Left lung (tissue), 4 donors: ENCODE measurements at regions not wholly inside any gene's neighbourhood (a gene's known extent, or its start where the extent isn't known, plus 50 kb on each side); places are given as distances from the start of the nearest gene placed in this dataset.

Source experiments
- ATAC-seq: fragments of 200-7000 bp; cut with Tn5 transposase; one replicate; pipeline ENCODE4 v1.9.1; 2020; ENCODE audit warnings: moderate library complexity
- DNase-seq, 4 donors: peaks; one replicate each; pipeline ENCODE4 v3.0.0-alpha.2; 2013 to 2020
- H3K27ac ChIP-seq, 2 donors: fragments of 200-600 bp; sonication (generic) in 1 of 2; one replicate each; pipeline versions ENCODE4 v1.5.0 to v1.8.0; 2020 to 2021
- H3K27me3 ChIP-seq, 2 donors: fragments of 200-600 bp; sonication (generic) in 1 of 2; one replicate each; pipeline versions ENCODE4 v1.5.0 to v1.8.0; 2020 to 2021
- H3K36me3 ChIP-seq, 2 donors: fragments of 200-600 bp; sonication (generic) in 1 of 2; one replicate each; pipeline versions ENCODE4 v1.5.0 to v1.8.0; 2020 to 2021
- H3K4me1 ChIP-seq, 2 donors: fragments of 200-600 bp; one replicate each; pipeline ENCODE4 v1.8.0; 2021
- H3K4me3 ChIP-seq, 2 donors: fragments of 200-600 bp; sonication (generic) in 1 of 2; one replicate each; pipeline versions ENCODE4 v1.5.0 to v1.8.0; 2020 to 2021; ENCODE audit warnings: mild to moderate bottlenecking in 1 of 2
- H3K9me3 ChIP-seq, 2 donors: fragments of 200-600 bp; sonication (generic) in 1 of 2; one replicate each; pipeline versions ENCODE4 v1.5.0 to v1.8.0; 2020 to 2021
- CTCF ChIP-seq, 2 donors: fragments of 200-600 bp; sonication (generic) in 1 of 2; IDR thresholded peaks; one replicate each; pipeline versions ENCODE4 v1.5.0 to v1.8.0; 2021; ENCODE audit warnings: antibody characterized with exemption in 2 of 2
- intact Hi-C, 2 donors: fragments of 100-400 bp; cut with DNase I; formaldehyde crosslinking; loops; one replicate each; pipeline versions ENCODE4 v1.11.2 to v1.14.2; 2022
- donor health status: DM: no; HTN: yes; CAD: no.
- donor health status: DM: no; HTN: no; CAD: no.

- DNase-seq = peak in 1 of 4 donors; percentile 54
- H3K36me3 ChIP-seq = no peaks in the 10 kb centered on the region
- no peak for ATAC-seq
- H3K27me3 ChIP-seq = no peaks in the 10 kb centered on the region
- no peak overlapping the region for H3K27ac ChIP-seq
- H3K4me1 ChIP-seq = no peaks in the 10 kb centered on the region
- no peak overlapping the region for H3K4me3 ChIP-seq
- intact Hi-C loops = no loop called here
- no peaks in the 10 kb centered on the region for H3K9me3 ChIP-seq
- no peak for TF ChIP-seq CTCF (IDR thresholded peaks at IDR 0.05)
Observed at GRCh38 chr1:221904319-221904718, 162.4 kb upstream of the DUSP10 start.

GRCh38 chr1:221903594-221903993 lies 161.7 kb upstream of the DUSP10 start:
- no peak overlapping the region for H3K4me3 ChIP-seq
- no peak for DNase-seq
- intact Hi-C loops = no loop called here
- no peaks in the 10 kb centered on the region for H3K27me3 ChIP-seq
- no peaks in the 10 kb centered on the region for H3K4me1 ChIP-seq
- H3K27ac ChIP-seq = no peak overlapping the region
- no peaks in the 10 kb centered on the region for H3K9me3 ChIP-seq
- ATAC-seq = no peak
- TF ChIP-seq CTCF (IDR thresholded peaks at IDR 0.05) = no peak
- no peaks in the 10 kb centered on the region for H3K36me3 ChIP-seq

GRCh38 chr1:221902961-221903360 lies 161.1 kb upstream of the DUSP10 start:
- no peaks in the 10 kb centered on the region for H3K9me3 ChIP-seq
- H3K36me3 ChIP-seq = no peaks in the 10 kb centered on the region
- no peak for ATAC-seq
- no peak overlapping the region for H3K4me3 ChIP-seq
- DNase-seq = no peak
- no peak for TF ChIP-seq CTCF (IDR thresholded peaks at IDR 0.05)
- intact Hi-C loops = no loop called here
- H3K27me3 ChIP-seq = no peaks in the 10 kb centered on the region
- no peaks in the 10 kb centered on the region for H3K4me1 ChIP-seq
- no peak overlapping the region for H3K27ac ChIP-seq

- no peaks in the 10 kb centered on the region for H3K9me3 ChIP-seq
- no peak for ATAC-seq
- no peaks in the 10 kb centered on the region for H3K4me1 ChIP-seq
- H3K27ac ChIP-seq = no peak overlapping the region
- DNase-seq = no peak
- H3K4me3 ChIP-seq = no peak overlapping the region
- no peaks in the 10 kb centered on the region for H3K27me3 ChIP-seq
- intact Hi-C loops = no loop called here
- no peaks in the 10 kb centered on the region for H3K36me3 ChIP-seq
- TF ChIP-seq CTCF (IDR thresholded peaks at IDR 0.05) = no peak
Observed at GRCh38 chr1:221900678-221901077, 158.8 kb upstream of the DUSP10 start.

- H3K4me1 ChIP-seq = no peaks in the 10 kb centered on the region
- H3K27me3 ChIP-seq = no peaks in the 10 kb centered on the region
- no peak for ATAC-seq
- H3K4me3 ChIP-seq = no peak overlapping the region
- no peak overlapping the region for H3K27ac ChIP-seq
- no peaks in the 10 kb centered on the region for H3K9me3 ChIP-seq
- TF ChIP-seq CTCF (IDR thresholded peaks at IDR 0.05) = no peak
- intact Hi-C loops = no loop called here
- H3K36me3 ChIP-seq = no peaks in the 10 kb centered on the region
- DNase-seq = no peak
Observed at GRCh38 chr1:221897321-221897721, 155.4 kb upstream of the DUSP10 start.
